ENCODE measurements at regions not wholly inside any gene's neighbourhood (a gene's known extent, or its start where the extent isn't known, plus 50 kb on each side); places are given as distances from the start of the nearest gene placed in this dataset.

DNA sequence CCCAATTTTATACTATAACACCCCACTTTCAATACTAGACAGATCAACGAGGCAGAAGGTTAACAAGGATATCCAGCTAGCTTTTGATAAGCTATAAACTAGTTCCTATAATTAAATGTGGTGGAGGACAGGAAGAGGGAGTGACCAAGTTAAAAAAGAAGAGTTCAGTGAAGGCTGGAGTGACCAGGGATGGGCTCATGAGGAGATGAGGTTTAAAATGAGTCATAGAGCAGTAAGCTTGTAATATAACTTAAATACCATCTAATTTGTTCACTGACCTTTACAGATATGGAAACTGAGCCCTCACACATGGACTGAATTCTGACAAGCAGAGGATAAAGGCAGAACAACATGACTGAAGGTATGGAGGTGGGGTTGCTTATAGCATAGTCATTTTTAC, 284.5 kb downstream of the SPATA31D1 start:
- no peak for DNase-seq (ENCODE audit: low read depth)
- TF ChIP-seq CTCF (IDR thresholded peaks at IDR 0.05; ENCODE audit: insufficient read depth, low read depth, low read length), result no peak
- no peak overlapping the region for H3K4me3 ChIP-seq (ENCODE audit: low read depth, low read length)

DNA sequence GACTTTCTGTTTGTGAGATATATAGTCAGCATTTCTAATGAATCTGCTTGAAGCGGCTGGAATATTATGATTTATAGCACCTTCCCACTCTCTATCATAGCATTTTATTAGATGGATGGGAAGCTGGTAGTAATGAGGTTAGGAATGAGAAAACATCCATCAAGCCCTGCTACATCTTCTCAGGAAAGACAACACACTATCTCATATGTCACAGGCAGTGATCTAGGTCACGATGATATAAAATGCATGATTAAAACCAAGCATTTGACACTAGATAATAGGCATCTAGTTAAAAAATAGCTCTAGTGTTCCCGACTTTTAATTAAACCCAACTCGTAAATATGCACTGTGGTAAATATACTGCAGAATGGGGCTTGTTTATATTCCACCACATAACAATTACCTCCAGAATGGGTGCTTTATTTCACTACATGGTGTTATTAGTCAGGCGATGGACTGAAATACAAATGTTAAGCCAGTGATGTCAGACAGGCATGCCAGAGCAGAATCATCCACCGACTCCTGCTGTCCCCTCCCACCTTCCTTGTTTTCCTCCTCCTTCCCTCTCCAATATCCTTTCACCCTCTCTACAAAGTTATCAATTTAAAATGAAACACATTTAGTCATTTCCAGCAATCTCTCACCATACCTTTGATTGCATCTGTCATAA, 286.8 kb downstream of the SPATA31D1 start:
- DNase-seq (ENCODE audit: low read depth), result no peak
- TF ChIP-seq CTCF (IDR thresholded peaks at IDR 0.05; ENCODE audit: insufficient read depth, low read depth, low read length), result no peak
- H3K4me3 ChIP-seq (ENCODE audit: low read depth, low read length), result no peak overlapping the region

GRCh38 chr9:82281066-82281465, 292.5 kb downstream of the SPATA31D1 start:
- H3K4me3 ChIP-seq (ENCODE audit: low read depth, low read length), result no peak overlapping the region
- no peak for DNase-seq (ENCODE audit: low read depth)
- TF ChIP-seq CTCF (IDR thresholded peaks at IDR 0.05; ENCODE audit: insufficient read depth, low read depth, low read length), result no peak

GRCh38 chr9:82284758-82285157, 296.2 kb downstream of the SPATA31D1 start:
- no peak for DNase-seq (ENCODE audit: low read depth)
- TF ChIP-seq CTCF (IDR thresholded peaks at IDR 0.05; ENCODE audit: insufficient read depth, low read depth, low read length), result no peak
- no peak overlapping the region for H3K4me3 ChIP-seq (ENCODE audit: low read depth, low read length)

DNA sequence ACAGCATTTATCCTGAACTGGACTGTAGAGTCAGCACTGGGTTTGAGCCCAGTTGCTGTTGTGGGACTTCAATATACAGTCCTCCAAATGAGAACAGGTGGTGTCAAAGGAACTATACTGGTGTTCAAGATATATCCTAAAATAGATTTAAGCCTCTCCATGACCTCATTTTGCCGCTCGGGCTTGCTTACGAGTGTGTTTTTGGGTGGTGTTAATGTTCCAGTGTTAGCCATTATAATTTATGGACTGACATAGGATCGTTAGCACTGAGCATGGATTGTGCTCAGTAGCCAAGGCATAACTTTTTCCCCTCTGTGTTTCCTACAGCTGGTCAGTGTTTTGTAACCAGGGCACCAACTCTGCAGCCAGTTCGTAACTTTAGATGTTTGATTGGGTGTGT, 306.6 kb downstream of the SPATA31D1 start:
- H3K4me3 ChIP-seq (ENCODE audit: low read depth, low read length), result no peak overlapping the region
- DNase-seq (ENCODE audit: low read depth), result no peak
- no peak for TF ChIP-seq CTCF (IDR thresholded peaks at IDR 0.05; ENCODE audit: insufficient read depth, low read depth, low read length)

- peak; percentile 2 for DNase-seq (ENCODE audit: low read depth)
- H3K4me3 ChIP-seq (ENCODE audit: low read depth, low read length), result no peak overlapping the region
- TF ChIP-seq CTCF (IDR thresholded peaks at IDR 0.05; ENCODE audit: insufficient read depth, low read depth, low read length), result no peak
These were observed 311.3 kb downstream of the SPATA31D1 start for GRCh38 chr9:82299870-82300269.

Measured in fibroblast of villous mesenchyme (primary cell).